ENCODE measurements at regions not wholly inside any gene's neighbourhood (a gene's known extent, or its start where the extent isn't known, plus 50 kb on each side); places are given as distances from the start of the nearest gene placed in this dataset.

GRCh38 chr1:184896000-184896399, 78.3 kb downstream of the NIBAN1 start:
- TF ChIP-seq, protein P1, sequence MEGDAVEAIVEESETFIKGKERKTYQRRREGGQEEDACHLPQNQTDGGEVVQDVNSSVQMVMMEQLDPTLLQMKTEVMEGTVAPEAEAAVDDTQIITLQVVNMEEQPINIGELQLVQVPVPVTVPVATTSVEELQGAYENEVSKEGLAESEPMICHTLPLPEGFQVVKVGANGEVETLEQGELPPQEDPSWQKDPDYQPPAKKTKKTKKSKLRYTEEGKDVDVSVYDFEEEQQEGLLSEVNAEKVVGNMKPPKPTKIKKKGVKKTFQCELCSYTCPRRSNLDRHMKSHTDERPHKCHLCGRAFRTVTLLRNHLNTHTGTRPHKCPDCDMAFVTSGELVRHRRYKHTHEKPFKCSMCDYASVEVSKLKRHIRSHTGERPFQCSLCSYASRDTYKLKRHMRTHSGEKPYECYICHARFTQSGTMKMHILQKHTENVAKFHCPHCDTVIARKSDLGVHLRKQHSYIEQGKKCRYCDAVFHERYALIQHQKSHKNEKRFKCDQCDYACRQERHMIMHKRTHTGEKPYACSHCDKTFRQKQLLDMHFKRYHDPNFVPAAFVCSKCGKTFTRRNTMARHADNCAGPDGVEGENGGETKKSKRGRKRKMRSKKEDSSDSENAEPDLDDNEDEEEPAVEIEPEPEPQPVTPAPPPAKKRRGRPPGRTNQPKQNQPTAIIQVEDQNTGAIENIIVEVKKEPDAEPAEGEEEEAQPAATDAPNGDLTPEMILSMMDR (IDR thresholded peaks at IDR 0.05) = no peak
- no peak for TF ChIP-seq POLR2A (IDR thresholded peaks at IDR 0.05)
